ENCODE measurements at regions not wholly inside any gene's neighbourhood (a gene's known extent, or its start where the extent isn't known, plus 50 kb on each side); places are given as distances from the start of the nearest gene placed in this dataset.

GRCh38 chr17:6328279-6328678 lies 106.6 kb downstream of the AIPL1 start:
- H3F3A ChIP-seq (ENCODE audit: low read depth), result no peaks in the 10 kb centered on the region
- H3K9me2 ChIP-seq (replicated peaks; ENCODE audit: low read depth, low read length), result no peaks in the 10 kb centered on the region
- no peaks in the 10 kb centered on the region for H3K79me2 ChIP-seq (ENCODE audit: insufficient read depth, low read length)
- no peak overlapping the region for H3K9ac ChIP-seq (ENCODE audit: low read depth, low read length, poor library complexity, severe bottlenecking)
- H3K4me2 ChIP-seq (ENCODE audit: low read depth, low read length, poor library complexity, severe bottlenecking), result no peak overlapping the region
- no peaks in the 10 kb centered on the region for H3K4me1 ChIP-seq (ENCODE audit: insufficient read depth, low read length, poor library complexity, severe bottlenecking)
- no peaks in the 10 kb centered on the region; the same call in 1 of the 2 replicates for H3K9me3 ChIP-seq (ENCODE audit: insufficient read depth, low read depth, low read length)
- TF ChIP-seq CTCF (conservative IDR thresholded peaks at IDR 0.05; ENCODE audit: low read length), result no peak
- TF ChIP-seq EZH2phosphoT487 (IDR thresholded peaks at IDR 0.05; ENCODE audit: borderline replicate concordance), result no peak
- no peaks in the 10 kb centered on the region for H3K36me3 ChIP-seq (ENCODE audit: insufficient read depth, low read length)
- H3K27me3 ChIP-seq (ENCODE audit: insufficient read depth, low read length, poor library complexity, severe bottlenecking), result no peaks in the 10 kb centered on the region
- no peak overlapping the region for H2AFZ ChIP-seq (ENCODE audit: low read length)
- H3K4me3 ChIP-seq (ENCODE audit: low read length, poor library complexity, severe bottlenecking), result no peak overlapping the region
- H4K20me1 ChIP-seq (ENCODE audit: insufficient read depth, low read length, poor library complexity, severe bottlenecking), result no peaks in the 10 kb centered on the region

- no peaks in the 10 kb centered on the region; the same call in 1 of the 2 replicates for H3K9me3 ChIP-seq (ENCODE audit: insufficient read depth, low read depth, low read length)
- H3K9me2 ChIP-seq (replicated peaks; ENCODE audit: low read depth, low read length), result no peaks in the 10 kb centered on the region
- no peak overlapping the region for H3K9ac ChIP-seq (ENCODE audit: low read depth, low read length, poor library complexity, severe bottlenecking)
- H3K4me3 ChIP-seq (ENCODE audit: low read length, poor library complexity, severe bottlenecking), result no peak overlapping the region
- H3K4me1 ChIP-seq (ENCODE audit: insufficient read depth, low read length, poor library complexity, severe bottlenecking), result no peaks in the 10 kb centered on the region
- no peaks in the 10 kb centered on the region for H3K27me3 ChIP-seq (ENCODE audit: insufficient read depth, low read length, poor library complexity, severe bottlenecking)
- H4K20me1 ChIP-seq (ENCODE audit: insufficient read depth, low read length, poor library complexity, severe bottlenecking), result no peaks in the 10 kb centered on the region
- no peaks in the 10 kb centered on the region for H3K79me2 ChIP-seq (ENCODE audit: insufficient read depth, low read length)
- H3K36me3 ChIP-seq (ENCODE audit: insufficient read depth, low read length), result no peaks in the 10 kb centered on the region
- TF ChIP-seq CTCF (conservative IDR thresholded peaks at IDR 0.05; ENCODE audit: low read length) (no peak), EZH2phosphoT487 (IDR thresholded peaks at IDR 0.05; ENCODE audit: borderline replicate concordance) (no peak)
- no peak overlapping the region for H2AFZ ChIP-seq (ENCODE audit: low read length)
- no peaks in the 10 kb centered on the region for H3F3A ChIP-seq (ENCODE audit: low read depth)
- H3K4me2 ChIP-seq (ENCODE audit: low read depth, low read length, poor library complexity, severe bottlenecking), result no peak overlapping the region
These were observed 107.9 kb downstream of the AIPL1 start for GRCh38 chr17:6327007-6327406.

- Histone ChIP-seq H3F3A (ENCODE audit: low read depth) (no peaks in the 10 kb centered on the region), H3K4me2 (ENCODE audit: low read depth, low read length, poor library complexity, severe bottlenecking) (no peak overlapping the region), H3K4me1 (ENCODE audit: insufficient read depth, low read length, poor library complexity, severe bottlenecking) (no peaks in the 10 kb centered on the region), H3K79me2 (ENCODE audit: insufficient read depth, low read length) (no peaks in the 10 kb centered on the region), H3K4me3 (ENCODE audit: low read length, poor library complexity, severe bottlenecking) (no peak overlapping the region), H4K20me1 (ENCODE audit: insufficient read depth, low read length, poor library complexity, severe bottlenecking) (no peaks in the 10 kb centered on the region), H3K9ac (ENCODE audit: low read depth, low read length, poor library complexity, severe bottlenecking) (no peak overlapping the region), H3K36me3 (ENCODE audit: insufficient read depth, low read length) (no peaks in the 10 kb centered on the region), H3K9me3 (ENCODE audit: insufficient read depth, low read depth, low read length) (no peaks in the 10 kb centered on the region; the same call in 1 of the 2 replicates), H3K9me2 (replicated peaks; ENCODE audit: low read depth, low read length) (no peaks in the 10 kb centered on the region), H3K27me3 (ENCODE audit: insufficient read depth, low read length, poor library complexity, severe bottlenecking) (no peaks in the 10 kb centered on the region), H2AFZ (ENCODE audit: low read length) (no peak overlapping the region)
- no peak for TF ChIP-seq EZH2phosphoT487 (IDR thresholded peaks at IDR 0.05; ENCODE audit: borderline replicate concordance)
These were observed 108.4 kb downstream of the AIPL1 start for GRCh38 chr17:6326483-6326882.

- H3K9me3 ChIP-seq (ENCODE audit: insufficient read depth, low read depth, low read length), result no peaks in the 10 kb centered on the region; the same call in 1 of the 2 replicates
- H3K9ac ChIP-seq (ENCODE audit: low read depth, low read length, poor library complexity, severe bottlenecking), result no peak overlapping the region
- H3K9me2 ChIP-seq (replicated peaks; ENCODE audit: low read depth, low read length), result no peaks in the 10 kb centered on the region
- no peaks in the 10 kb centered on the region for H3K79me2 ChIP-seq (ENCODE audit: insufficient read depth, low read length)
- no peaks in the 10 kb centered on the region for H3K4me1 ChIP-seq (ENCODE audit: insufficient read depth, low read length, poor library complexity, severe bottlenecking)
- no peaks in the 10 kb centered on the region for H4K20me1 ChIP-seq (ENCODE audit: insufficient read depth, low read length, poor library complexity, severe bottlenecking)
- H3K4me3 ChIP-seq (ENCODE audit: low read length, poor library complexity, severe bottlenecking), result no peak overlapping the region
- no peak overlapping the region for H2AFZ ChIP-seq (ENCODE audit: low read length)
- no peak overlapping the region for H3K4me2 ChIP-seq (ENCODE audit: low read depth, low read length, poor library complexity, severe bottlenecking)
- H3F3A ChIP-seq (ENCODE audit: low read depth), result no peaks in the 10 kb centered on the region
- TF ChIP-seq EZH2phosphoT487 (IDR thresholded peaks at IDR 0.05; ENCODE audit: borderline replicate concordance), result no peak
- TF ChIP-seq CTCF (conservative IDR thresholded peaks at IDR 0.05; ENCODE audit: low read length), result no peak
- no peaks in the 10 kb centered on the region for H3K27me3 ChIP-seq (ENCODE audit: insufficient read depth, low read length, poor library complexity, severe bottlenecking)
- H3K36me3 ChIP-seq (ENCODE audit: insufficient read depth, low read length), result no peaks in the 10 kb centered on the region
These were observed 109.2 kb downstream of the AIPL1 start for GRCh38 chr17:6325741-6326140.
